ENCODE measurements at regions not wholly inside any gene's neighbourhood (a gene's known extent, or its start where the extent isn't known, plus 50 kb on each side); places are given as distances from the start of the nearest gene placed in this dataset.

DNA sequence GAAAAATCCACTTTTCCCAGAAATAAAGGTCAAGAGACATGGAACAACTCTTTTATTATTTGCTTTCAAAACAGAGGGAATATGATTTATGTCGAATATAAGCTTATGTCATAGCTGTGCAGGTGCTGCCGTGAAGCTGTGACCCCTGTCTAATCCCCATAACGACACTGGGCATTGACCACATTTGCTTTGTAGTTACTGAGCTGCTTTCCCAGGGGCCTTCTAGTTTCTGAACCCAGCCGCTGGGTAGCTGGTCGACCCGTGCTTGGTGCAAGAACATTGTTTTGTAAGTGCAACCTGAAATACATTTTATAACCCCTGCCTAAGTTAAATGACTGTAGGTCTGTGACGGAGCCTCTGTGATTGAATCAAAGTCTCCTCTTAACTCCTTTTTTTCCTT is 144.9 kb upstream of the HDAC9 start:
- no peak for TF ChIP-seq ZNF112 (tag by site-specific recombination; IDR thresholded peaks at IDR 0.05)
- TF ChIP-seq ZNF121 (tag by site-specific recombination; IDR thresholded peaks at IDR 0.05), result no peak
- TF ChIP-seq ZEB2 (tag by site-specific recombination; IDR thresholded peaks at IDR 0.05), result no peak
- TF ChIP-seq, protein P1, sequence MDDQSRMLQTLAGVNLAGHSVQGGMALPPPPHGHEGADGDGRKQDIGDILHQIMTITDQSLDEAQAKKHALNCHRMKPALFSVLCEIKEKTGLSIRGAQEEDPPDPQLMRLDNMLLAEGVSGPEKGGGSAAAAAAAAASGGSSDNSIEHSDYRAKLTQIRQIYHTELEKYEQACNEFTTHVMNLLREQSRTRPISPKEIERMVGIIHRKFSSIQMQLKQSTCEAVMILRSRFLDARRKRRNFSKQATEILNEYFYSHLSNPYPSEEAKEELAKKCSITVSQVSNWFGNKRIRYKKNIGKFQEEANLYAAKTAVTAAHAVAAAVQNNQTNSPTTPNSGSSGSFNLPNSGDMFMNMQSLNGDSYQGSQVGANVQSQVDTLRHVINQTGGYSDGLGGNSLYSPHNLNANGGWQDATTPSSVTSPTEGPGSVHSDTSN (CRISPR knock-in tag; IDR thresholded peaks at IDR 0.05), result no peak
- TF ChIP-seq ZNF704 (tag by site-specific recombination; IDR thresholded peaks at IDR 0.05), result no peak
- TF ChIP-seq, protein P2, sequence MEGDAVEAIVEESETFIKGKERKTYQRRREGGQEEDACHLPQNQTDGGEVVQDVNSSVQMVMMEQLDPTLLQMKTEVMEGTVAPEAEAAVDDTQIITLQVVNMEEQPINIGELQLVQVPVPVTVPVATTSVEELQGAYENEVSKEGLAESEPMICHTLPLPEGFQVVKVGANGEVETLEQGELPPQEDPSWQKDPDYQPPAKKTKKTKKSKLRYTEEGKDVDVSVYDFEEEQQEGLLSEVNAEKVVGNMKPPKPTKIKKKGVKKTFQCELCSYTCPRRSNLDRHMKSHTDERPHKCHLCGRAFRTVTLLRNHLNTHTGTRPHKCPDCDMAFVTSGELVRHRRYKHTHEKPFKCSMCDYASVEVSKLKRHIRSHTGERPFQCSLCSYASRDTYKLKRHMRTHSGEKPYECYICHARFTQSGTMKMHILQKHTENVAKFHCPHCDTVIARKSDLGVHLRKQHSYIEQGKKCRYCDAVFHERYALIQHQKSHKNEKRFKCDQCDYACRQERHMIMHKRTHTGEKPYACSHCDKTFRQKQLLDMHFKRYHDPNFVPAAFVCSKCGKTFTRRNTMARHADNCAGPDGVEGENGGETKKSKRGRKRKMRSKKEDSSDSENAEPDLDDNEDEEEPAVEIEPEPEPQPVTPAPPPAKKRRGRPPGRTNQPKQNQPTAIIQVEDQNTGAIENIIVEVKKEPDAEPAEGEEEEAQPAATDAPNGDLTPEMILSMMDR (tag by site-specific recombination; IDR thresholded peaks at IDR 0.05), result no peak
- TF ChIP-seq ZFP3 (tag by site-specific recombination; IDR thresholded peaks at IDR 0.05; ENCODE audit: low read depth), result no peak
- no peak for TF ChIP-seq ZNF274 (IDR thresholded peaks at IDR 0.05; ENCODE audit: low read length)
- TF ChIP-seq ZNF274 (tag by site-specific recombination; IDR thresholded peaks at IDR 0.05; ENCODE audit: borderline replicate concordance), result no peak
